Memory B cell (primary cell): ENCODE measurements at regions not wholly inside any gene's neighbourhood (a gene's known extent, or its start where the extent isn't known, plus 50 kb on each side); places are given as distances from the start of the nearest gene placed in this dataset.

Experiments
- ATAC-seq: fragments of 150-1000 bp; cut with Tn5 transposase; 2 replicates; pipeline ENCODE4 v1.10.0; 2021; ENCODE audit warnings: low read depth, mild to moderate bottlenecking, moderate library complexity
- DNase-seq, 2 donors: peaks; one replicate each; pipeline ENCODE4 v3.0.0; 2022; ENCODE audit warnings: low spot score in 2 of 2
- H3K27ac Mint-ChIP-seq: one replicate; pipeline ENCODE4 v1.8.0; 2022; ENCODE audit warnings: mild to moderate bottlenecking, moderate library complexity, mixed read lengths
- H3K27me3 Mint-ChIP-seq: one replicate; pipeline ENCODE4 v1.8.0; 2022; ENCODE audit warnings: mixed read lengths
- H3K36me3 Mint-ChIP-seq: one replicate; pipeline ENCODE4 v1.8.0; 2022; ENCODE audit warnings: mild to moderate bottlenecking, mixed read lengths
- H3K4me1 Mint-ChIP-seq: one replicate; pipeline ENCODE4 v1.8.0; 2022; ENCODE audit warnings: mixed read lengths
- H3K4me3 Mint-ChIP-seq: one replicate; pipeline ENCODE4 v1.8.0; 2022; ENCODE audit warnings: mild to moderate bottlenecking, moderate library complexity, mixed read lengths
- H3K9me3 Mint-ChIP-seq: one replicate; pipeline ENCODE4 v1.8.0; 2022; ENCODE audit warnings: mixed read lengths

DNA sequence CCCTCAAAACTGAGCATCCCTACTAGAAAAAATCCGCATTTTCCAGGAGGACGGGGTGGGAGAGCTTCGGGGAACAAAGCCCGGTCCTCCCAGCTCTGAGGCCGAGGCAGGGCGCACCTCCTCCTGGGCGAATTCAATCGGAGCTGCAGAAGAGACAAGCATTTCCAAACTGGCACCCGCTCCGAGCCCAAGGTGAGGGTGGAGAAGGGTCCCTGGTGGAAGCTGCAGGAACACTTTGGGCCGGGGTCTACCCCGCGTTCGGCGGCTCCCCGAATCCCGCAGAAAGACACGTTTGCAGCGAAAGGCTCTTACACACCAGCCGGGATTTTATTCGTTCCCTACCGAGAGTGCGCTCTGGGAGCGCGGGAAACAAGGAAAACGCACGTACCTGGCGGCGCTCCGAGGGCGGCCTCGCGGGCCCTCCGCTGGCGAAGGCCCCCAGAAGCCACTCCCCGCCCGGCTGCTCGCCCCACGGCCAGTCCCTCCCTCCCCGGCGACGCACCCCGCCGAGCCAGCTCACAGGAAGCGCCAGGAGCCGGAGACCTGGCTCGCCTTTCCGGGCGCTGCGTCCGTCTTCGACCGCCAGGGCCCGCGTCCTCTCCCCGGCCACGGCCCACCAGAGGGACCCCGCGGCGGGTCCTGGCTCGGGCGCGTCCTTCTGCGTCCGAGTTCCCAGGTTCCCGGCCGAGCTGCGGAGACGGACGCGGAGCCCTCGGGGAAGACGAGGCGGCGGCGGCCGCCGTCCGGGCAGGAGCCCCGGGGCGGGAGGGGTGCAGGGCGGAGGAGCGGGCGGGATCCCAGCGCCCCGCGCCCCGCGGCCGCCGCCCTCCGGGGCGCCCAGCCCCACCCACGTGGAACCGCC, 49.8 kb upstream of the BAHCC1 start:
- Mint-ChIP-seq H3K36me3 (no peaks in the 10 kb centered on the region), H3K27ac (no peak overlapping the region), H3K9me3 (no peaks in the 10 kb centered on the region), H3K4me1 (peaks cover 3% of the 10 kb centered on the region), H3K27me3 (peaks cover 5% of the 10 kb centered on the region), H3K4me3 (peak overlapping the region; percentile 55)
- ATAC-seq (peak; percentile 41), DNase-seq (peak in 1 of 2 donors; percentile 59)
